ENCODE measurements at regions not wholly inside any gene's neighbourhood (a gene's known extent, or its start where the extent isn't known, plus 50 kb on each side); places are given as distances from the start of the nearest gene placed in this dataset.
"Not testable (repeated sequence)": the region's sequence is repeated elsewhere in the genome, so short reads cannot be mapped to it uniquely, and the experiment has no call there.

DNA sequence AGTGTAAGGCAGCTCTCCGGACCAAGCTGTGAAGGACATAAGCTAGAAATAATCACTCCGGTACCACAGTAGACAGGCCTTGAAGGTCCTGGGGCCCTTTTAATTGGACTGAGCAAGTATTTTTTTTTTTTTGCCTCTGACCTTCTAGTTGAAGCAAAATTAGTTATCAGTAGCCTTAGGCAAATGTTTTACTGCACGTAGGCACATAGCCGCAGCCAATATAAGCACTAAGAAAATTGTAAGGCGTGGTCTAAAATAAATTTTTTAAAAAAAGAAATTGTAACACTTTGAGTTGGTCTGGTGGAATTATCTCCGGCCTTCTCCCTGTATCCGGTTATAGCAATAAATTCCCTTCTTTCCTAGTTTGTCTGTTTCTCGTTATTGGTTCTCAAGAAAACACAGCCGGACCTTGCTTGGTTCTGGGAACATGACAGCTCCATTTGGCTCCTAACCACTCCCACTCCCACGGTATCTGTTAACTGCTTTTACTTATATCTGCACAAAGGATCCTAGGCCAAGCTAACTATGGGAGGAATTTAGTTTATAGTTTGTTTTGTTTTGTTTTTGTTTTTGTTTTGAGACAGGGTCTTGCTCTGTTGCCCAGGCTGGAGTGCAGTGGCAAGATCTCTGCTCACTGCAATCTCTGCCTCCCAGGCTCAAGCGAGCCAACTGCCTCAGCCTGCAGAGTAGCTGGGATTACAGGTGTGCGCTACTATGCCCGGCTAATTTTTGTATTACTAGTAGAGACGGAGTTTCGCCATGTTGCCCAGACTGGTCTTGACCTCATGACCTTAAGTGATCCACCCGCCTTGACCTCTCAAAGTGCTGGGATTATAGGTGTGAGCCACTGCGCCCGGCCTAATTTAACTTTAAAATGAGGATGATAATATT lies 124.4 kb upstream of the KIF5B start:
- no peak overlapping the region for H3K27ac ChIP-seq (ENCODE audit: extremely low read depth, low read depth, low read length)
- no peaks in the 10 kb centered on the region for H3K4me1 ChIP-seq (ENCODE audit: control insufficient read depth, insufficient read depth, low read length)
- no peaks in the 10 kb centered on the region for H3K9me3 ChIP-seq (ENCODE audit: control insufficient read depth, insufficient read depth, low read depth, low read length)
- H3K4me3 ChIP-seq (ENCODE audit: low read depth, low read length): no peak overlapping the region
- no peaks in the 10 kb centered on the region for H3K36me3 ChIP-seq (ENCODE audit: control insufficient read depth in 2 of 2, insufficient read depth in 1 of 2, low read length in 2 of 2)
- ChIA-PET CTCF (interaction anchor here (0.7 to 1.5 kb wide), 2 partner anchors 9 to 30 kb away, joined by 3 to 9 read pairs; no protein-coding TSS in a partner anchor), POLR2A (no interaction called here)
- TF ChIP-seq, protein P1, sequence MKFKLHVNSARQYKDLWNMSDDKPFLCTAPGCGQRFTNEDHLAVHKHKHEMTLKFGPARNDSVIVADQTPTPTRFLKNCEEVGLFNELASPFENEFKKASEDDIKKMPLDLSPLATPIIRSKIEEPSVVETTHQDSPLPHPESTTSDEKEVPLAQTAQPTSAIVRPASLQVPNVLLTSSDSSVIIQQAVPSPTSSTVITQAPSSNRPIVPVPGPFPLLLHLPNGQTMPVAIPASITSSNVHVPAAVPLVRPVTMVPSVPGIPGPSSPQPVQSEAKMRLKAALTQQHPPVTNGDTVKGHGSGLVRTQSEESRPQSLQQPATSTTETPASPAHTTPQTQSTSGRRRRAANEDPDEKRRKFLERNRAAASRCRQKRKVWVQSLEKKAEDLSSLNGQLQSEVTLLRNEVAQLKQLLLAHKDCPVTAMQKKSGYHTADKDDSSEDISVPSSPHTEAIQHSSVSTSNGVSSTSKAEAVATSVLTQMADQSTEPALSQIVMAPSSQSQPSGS (tag by site-specific recombination; IDR thresholded peaks at IDR 0.05; ENCODE audit: low read depth): no peak
- no peak for TF ChIP-seq GLIS1 (tag by site-specific recombination; IDR thresholded peaks at IDR 0.05)
- TF ChIP-seq ZNF626 (tag by site-specific recombination; IDR thresholded peaks at IDR 0.05): no peak

DNA sequence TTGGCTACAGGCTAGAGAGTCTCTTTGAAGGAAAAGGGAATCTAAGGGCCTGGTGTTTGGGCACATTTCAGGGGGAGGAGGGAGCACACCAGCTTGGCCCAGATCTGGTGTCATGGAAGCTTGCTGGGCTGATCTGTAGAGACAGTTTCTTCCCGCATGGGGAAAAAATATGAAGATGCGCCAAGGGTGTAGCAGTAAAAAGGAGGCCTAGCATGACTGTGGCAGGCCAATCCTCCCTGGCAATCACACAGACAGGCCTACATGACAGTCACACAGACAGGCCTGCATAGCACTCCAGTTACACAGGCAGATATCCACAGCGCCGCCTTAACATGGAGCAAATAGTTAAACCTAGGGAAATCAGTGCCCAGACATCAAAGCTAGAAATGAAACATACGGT lies 123.6 kb upstream of the KIF5B start:
- Histone ChIP-seq H3K9me3 (ENCODE audit: control insufficient read depth, insufficient read depth, low read depth, low read length) (no peaks in the 10 kb centered on the region), H3K27ac (ENCODE audit: extremely low read depth, low read depth, low read length) (no peak overlapping the region), H3K4me1 (ENCODE audit: control insufficient read depth, insufficient read depth, low read length) (no peaks in the 10 kb centered on the region), H3K4me3 (ENCODE audit: low read depth, low read length) (no peak overlapping the region), H3K36me3 (ENCODE audit: control insufficient read depth in 2 of 2, insufficient read depth in 1 of 2, low read length in 2 of 2) (no peaks in the 10 kb centered on the region)
- POLR2A ChIA-PET: no interaction called here
- TF ChIP-seq, protein P2, sequence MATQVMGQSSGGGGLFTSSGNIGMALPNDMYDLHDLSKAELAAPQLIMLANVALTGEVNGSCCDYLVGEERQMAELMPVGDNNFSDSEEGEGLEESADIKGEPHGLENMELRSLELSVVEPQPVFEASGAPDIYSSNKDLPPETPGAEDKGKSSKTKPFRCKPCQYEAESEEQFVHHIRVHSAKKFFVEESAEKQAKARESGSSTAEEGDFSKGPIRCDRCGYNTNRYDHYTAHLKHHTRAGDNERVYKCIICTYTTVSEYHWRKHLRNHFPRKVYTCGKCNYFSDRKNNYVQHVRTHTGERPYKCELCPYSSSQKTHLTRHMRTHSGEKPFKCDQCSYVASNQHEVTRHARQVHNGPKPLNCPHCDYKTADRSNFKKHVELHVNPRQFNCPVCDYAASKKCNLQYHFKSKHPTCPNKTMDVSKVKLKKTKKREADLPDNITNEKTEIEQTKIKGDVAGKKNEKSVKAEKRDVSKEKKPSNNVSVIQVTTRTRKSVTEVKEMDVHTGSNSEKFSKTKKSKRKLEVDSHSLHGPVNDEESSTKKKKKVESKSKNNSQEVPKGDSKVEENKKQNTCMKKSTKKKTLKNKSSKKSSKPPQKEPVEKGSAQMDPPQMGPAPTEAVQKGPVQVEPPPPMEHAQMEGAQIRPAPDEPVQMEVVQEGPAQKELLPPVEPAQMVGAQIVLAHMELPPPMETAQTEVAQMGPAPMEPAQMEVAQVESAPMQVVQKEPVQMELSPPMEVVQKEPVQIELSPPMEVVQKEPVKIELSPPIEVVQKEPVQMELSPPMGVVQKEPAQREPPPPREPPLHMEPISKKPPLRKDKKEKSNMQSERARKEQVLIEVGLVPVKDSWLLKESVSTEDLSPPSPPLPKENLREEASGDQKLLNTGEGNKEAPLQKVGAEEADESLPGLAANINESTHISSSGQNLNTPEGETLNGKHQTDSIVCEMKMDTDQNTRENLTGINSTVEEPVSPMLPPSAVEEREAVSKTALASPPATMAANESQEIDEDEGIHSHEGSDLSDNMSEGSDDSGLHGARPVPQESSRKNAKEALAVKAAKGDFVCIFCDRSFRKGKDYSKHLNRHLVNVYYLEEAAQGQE (tag by site-specific recombination; IDR thresholded peaks at IDR 0.05): no peak
- TF ChIP-seq, protein P3, sequence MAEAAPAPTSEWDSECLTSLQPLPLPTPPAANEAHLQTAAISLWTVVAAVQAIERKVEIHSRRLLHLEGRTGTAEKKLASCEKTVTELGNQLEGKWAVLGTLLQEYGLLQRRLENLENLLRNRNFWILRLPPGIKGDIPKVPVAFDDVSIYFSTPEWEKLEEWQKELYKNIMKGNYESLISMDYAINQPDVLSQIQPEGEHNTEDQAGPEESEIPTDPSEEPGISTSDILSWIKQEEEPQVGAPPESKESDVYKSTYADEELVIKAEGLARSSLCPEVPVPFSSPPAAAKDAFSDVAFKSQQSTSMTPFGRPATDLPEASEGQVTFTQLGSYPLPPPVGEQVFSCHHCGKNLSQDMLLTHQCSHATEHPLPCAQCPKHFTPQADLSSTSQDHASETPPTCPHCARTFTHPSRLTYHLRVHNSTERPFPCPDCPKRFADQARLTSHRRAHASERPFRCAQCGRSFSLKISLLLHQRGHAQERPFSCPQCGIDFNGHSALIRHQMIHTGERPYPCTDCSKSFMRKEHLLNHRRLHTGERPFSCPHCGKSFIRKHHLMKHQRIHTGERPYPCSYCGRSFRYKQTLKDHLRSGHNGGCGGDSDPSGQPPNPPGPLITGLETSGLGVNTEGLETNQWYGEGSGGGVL (tag by site-specific recombination; IDR thresholded peaks at IDR 0.05): no peak
- TF ChIP-seq, protein P4, sequence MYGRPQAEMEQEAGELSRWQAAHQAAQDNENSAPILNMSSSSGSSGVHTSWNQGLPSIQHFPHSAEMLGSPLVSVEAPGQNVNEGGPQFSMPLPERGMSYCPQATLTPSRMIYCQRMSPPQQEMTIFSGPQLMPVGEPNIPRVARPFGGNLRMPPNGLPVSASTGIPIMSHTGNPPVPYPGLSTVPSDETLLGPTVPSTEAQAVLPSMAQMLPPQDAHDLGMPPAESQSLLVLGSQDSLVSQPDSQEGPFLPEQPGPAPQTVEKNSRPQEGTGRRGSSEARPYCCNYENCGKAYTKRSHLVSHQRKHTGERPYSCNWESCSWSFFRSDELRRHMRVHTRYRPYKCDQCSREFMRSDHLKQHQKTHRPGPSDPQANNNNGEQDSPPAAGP (tag by site-specific recombination; IDR thresholded peaks at IDR 0.05): no peak
- TF ChIP-seq ZNF394 (tag by site-specific recombination; IDR thresholded peaks at IDR 0.05; ENCODE audit: borderline replicate concordance) (no peak), ZNF654 (tag by site-specific recombination; IDR thresholded peaks at IDR 0.05; ENCODE audit: low read depth) (no peak), RBAK (tag by site-specific recombination; IDR thresholded peaks at IDR 0.05) (no peak), ZNF555 (tag by site-specific recombination; conservative IDR thresholded peaks at IDR 0.05) (no peak), ZBTB8A (tag by site-specific recombination; IDR thresholded peaks at IDR 0.05) (no peak)
- TF ChIP-seq, protein P5, sequence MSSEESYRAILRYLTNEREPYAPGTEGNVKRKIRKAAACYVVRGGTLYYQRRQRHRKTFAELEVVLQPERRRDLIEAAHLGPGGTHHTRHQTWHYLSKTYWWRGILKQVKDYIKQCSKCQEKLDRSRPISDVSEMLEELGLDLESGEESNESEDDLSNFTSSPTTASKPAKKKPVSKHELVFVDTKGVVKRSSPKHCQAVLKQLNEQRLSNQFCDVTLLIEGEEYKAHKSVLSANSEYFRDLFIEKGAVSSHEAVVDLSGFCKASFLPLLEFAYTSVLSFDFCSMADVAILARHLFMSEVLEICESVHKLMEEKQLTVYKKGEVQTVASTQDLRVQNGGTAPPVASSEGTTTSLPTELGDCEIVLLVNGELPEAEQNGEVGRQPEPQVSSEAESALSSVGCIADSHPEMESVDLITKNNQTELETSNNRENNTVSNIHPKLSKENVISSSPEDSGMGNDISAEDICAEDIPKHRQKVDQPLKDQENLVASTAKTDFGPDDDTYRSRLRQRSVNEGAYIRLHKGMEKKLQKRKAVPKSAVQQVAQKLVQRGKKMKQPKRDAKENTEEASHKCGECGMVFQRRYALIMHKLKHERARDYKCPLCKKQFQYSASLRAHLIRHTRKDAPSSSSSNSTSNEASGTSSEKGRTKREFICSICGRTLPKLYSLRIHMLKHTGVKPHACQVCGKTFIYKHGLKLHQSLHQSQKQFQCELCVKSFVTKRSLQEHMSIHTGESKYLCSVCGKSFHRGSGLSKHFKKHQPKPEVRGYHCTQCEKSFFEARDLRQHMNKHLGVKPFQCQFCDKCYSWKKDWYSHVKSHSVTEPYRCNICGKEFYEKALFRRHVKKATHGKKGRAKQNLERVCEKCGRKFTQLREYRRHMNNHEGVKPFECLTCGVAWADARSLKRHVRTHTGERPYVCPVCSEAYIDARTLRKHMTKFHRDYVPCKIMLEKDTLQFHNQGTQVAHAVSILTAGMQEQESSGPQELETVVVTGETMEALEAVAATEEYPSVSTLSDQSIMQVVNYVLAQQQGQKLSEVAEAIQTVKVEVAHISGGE (tag by site-specific recombination; conservative IDR thresholded peaks at IDR 0.05; ENCODE audit: low read depth): peak; percentile 73
- CTCF ChIA-PET: interaction anchor here (0.7 to 1.5 kb wide), 2 partner anchors 10 to 29 kb away, joined by 3 to 9 read pairs; no protein-coding TSS in a partner anchor

DNA sequence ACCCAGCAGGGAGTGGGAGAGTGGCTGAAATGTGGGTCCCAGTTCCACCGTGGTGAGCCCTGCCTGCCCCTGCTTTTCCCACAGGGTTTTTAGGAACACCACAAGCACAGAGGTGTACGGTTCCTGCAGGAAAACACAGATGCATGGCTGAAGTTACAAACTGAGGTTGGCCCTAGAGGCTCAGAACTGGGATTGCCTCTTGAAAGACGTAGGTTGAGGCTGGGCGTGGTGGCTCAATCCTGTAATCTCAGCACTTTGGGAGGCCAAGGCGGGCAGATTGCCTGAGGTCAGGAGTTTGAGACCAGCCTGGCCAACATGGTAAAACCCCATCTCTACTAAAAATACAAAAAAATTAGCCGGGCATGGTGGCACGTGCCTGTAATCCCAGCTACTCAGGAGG lies 121.4 kb upstream of the KIF5B start:
- H3K4me3 ChIP-seq (ENCODE audit: low read depth, low read length); CTCF ChIA-PET; POLR2A ChIA-PET; H3K36me3 ChIP-seq (ENCODE audit: control insufficient read depth in 2 of 2, insufficient read depth in 1 of 2, low read length in 2 of 2); H3K9me3 ChIP-seq (ENCODE audit: control insufficient read depth, insufficient read depth, low read depth, low read length); H3K27ac ChIP-seq (ENCODE audit: extremely low read depth, low read depth, low read length); H3K4me1 ChIP-seq (ENCODE audit: control insufficient read depth, insufficient read depth, low read length): not testable (repeated sequence)
